Stimulated activated CD8-positive, alpha-beta memory T cell treated with anti-CD3 and anti-CD28 coated beads, Interleukin-4, amount 100 ng/mL, for 4 hours (primary cell): ENCODE measurements at regions not wholly inside any gene's neighbourhood (a gene's known extent, or its start where the extent isn't known, plus 50 kb on each side); places are given as distances from the start of the nearest gene placed in this dataset.

Experiments
- DNase-seq, 2 donors: peaks; one replicate each; pipeline ENCODE4 v3.0.0-alpha.2; 2020; ENCODE audit warnings: low read depth in 2 of 2, low spot score in 1 of 2

DNA sequence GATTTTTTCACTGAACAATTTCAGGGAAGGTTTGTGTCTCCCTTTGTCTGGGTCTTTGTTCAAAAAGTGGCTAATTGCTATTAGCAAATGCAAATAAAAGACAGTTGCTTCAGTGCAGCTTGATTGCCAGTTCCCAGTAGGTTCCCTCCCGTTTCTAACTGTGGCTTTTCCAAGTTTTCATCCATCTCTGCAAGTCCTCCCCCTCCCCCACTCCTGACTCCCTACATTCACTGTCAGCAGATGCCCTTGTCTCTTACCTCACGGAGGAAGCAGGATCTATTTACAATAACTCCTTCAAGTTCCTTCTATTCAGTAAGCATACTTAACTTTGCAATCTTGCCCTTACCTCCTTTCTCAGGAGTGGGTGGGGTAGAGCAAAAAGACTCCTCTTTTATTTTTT, 55.4 kb upstream of the SCEL start:
- no peak for DNase-seq

GRCh38 chr13:77479326-77479725, 56.2 kb upstream of the SCEL start:
- DNase-seq, result no peak

DNA sequence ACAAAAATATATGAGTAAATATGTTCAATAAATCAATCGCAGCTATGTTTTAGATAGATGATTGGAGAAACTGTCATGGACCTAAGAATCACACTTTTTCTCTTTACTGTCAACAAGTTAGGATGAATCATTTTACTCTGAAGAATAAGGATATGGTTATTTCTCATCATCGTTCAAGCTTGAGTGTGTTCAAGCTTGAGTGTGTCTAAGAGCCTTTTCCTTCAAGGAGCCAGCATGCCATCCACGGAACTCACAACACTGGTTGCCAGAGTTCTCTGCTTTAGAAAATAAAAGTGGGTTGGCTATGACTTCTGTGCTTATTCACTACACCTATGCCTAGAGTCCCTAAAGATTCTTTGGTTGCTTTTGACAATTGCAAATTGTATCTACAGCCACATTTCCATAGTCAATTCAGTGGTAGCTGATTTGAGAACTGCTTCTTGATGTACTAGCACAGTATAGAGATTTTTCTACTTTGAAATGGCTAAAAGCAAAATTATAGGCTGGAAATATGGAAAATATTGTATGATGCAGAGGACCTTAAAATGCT, 58.1 kb upstream of the SCEL start:
- DNase-seq, result no peak

GRCh38 chr13:77476456-77476855, 59.0 kb upstream of the SCEL start:
- no peak for DNase-seq

DNA sequence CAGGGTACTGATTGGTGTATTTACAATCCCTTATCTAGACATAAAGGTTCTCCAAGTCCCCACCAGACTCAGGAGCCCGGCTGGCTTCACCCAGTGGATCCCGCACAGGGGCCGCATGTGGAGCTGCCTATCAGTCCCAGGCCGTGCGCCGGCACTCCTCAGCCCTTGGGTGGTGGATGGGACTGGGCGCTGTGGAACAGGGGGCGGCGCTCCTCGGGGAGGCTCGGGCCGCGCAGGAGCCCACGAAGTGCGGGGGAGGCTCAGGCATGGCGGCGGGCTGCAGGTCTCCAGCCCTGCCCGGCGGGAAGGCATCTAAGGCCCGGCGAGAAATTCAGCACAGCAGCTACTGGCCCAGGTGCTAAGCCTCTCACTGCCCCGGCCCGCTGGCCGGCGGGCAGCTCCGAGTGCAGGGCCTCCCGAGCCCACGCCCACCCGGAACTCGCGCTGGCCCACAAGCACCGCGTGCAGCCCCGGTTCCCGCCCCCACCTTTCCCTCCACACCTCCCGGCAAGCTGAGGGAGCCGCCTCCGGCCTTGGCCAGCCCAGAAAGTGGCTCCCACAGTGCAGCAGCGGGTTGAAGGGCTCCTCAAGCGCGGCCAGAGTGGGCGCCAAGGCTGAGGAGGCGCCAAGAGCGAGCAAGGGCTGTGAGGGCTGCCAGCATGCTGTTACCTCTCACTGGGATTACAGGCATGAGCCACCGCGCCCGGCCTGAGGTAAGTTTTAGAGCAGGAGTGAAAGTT, 60.0 kb upstream of the SCEL start:
- no peak for DNase-seq

GRCh38 chr13:77470986-77471385, 64.5 kb upstream of the SCEL start:
- DNase-seq, result no peak

DNA sequence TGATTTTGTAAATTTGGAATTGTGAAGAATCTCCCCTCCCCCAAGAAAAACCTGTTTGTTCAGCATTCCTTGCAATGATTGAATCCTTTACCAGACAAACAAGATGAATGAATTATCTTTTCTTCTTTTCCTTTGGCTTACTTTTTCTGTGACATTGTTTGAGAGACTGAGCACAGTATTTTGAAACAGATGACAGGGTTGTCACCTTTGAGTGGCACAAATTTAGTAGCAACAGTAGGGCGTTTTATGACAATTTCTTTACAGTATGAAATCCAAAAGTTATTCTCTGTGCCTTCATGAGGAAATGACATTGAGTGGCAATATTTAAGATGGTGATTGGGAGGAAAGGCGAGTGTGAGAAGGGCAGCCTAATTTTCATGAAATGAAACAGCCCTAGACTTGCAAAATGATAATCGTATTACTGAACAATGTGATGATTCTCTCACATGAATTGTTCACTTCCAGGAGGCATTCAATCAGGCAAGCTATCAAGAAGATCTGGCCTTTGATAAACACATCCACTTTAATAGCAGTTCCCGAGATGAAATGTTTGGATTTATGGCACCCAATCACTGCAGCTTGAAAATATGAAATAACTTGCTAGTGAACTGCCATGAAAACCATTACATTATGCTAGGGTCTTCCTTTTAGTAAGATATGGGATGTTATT, 68.6 kb upstream of the SCEL start:
- DNase-seq, result no peak

- DNase-seq, result no peak
Observed at GRCh38 chr13:77465603-77466195, 69.8 kb upstream of the SCEL start.

GRCh38 chr13:77460195-77460594, 75.3 kb upstream of the SCEL start:
- no peak for DNase-seq

GRCh38 chr13:77459592-77459991, 75.9 kb upstream of the SCEL start:
- DNase-seq, result no peak

DNA sequence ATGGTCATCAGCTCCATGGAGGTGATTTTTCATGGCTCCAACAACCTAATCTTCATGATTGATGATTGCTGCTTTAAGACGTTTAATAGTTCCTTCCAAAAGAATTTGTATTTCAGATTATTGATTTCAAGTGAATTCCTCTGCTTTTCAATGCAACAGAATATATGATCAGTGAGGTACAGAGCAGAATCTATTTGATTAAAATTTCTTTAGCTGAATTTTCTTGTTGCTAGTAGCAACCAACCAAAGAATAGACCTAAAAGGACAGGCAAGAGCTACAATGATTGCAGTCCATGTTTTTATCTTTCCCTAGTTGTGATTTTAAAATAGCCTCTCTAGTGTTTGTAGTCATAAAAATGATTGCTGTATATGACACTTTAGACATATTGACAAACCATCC, 76.8 kb upstream of the SCEL start:
- no peak for DNase-seq

- no peak for DNase-seq
Observed at GRCh38 chr13:77457966-77458365, 77.5 kb upstream of the SCEL start.

DNA sequence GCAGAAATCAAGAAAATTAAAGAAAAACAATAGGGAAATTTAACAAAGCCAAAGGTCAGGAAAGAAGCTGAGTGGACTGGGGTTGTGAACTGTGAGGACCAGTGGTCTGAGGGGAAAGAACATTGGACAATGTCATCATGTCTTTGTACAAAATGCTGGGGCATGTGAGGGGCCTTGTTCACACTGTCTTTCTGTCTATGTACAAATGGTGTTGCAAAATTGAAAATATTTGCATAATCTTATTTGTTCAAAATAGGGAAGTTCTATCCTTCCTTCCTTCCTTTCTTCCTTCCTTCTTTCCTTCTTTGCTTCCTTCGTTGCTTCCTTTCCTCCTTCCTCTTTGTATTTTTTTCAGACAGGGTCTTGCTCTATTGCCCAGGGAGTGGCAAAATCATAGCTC, 79.2 kb upstream of the SCEL start:
- DNase-seq, result no peak

- no peak for DNase-seq
Observed at GRCh38 chr13:77449265-77449664, 86.2 kb upstream of the SCEL start.

DNA sequence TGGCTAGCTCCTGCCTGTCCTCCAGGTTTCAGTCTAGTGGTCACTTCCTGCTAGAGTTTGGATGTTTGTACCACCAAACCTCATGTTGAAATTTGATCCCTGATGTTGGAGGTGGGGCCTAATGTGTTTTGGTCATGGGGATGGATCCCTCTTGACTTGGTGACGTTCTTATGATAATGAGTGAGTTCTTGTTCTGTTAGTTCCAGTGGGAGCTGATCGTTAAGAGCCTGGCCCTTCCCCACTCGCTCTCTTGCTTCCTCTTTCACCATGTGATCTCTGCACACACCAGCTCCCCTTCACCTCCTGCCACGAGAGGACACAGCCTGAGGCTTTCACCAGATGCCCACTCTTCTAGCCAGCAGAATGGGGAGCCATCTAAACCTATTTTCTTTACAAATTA, 86.8 kb upstream of the SCEL start:
- DNase-seq, result no peak

DNA sequence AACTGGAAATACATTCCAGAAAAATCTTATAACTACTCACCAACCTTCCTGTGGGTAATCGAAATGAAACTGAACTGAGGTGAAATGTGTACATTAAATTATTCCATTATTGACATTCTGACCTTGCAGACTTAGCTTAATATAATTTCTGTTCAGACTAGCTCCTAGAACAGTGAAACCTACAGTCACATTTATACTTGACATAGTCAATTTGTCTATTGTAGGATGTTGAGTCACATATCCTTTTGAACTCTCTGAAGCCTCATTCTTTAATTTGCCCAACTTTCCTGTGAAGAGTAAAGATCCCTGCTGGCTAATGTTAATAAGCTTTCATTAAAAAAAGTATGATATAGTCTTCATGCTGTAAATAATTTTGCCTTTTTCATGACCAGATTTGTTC, 92.0 kb upstream of the SCEL start:
- DNase-seq, result no peak

DNA sequence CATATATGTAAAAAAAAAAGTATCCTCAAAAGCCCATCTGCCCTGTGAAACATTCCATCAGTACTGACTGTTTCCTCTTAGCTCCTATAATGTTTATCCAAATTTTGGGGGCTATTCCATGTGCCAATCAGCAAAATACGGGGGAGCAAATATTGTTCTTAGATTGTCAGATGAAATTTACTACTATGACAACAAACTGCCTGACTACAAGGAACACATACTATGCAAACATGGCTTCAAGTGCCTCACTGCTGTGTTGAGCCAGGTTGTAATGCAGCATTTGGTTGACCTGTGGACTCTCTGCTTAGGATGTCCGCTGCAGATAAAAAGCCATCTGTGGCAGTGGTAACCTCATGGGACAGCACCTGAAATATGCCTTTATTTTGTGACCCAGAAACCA, 98.2 kb upstream of the SCEL start:
- DNase-seq, result no peak

GRCh38 chr13:77434289-77434688, 101.2 kb upstream of the SCEL start:
- DNase-seq, result no peak

DNA sequence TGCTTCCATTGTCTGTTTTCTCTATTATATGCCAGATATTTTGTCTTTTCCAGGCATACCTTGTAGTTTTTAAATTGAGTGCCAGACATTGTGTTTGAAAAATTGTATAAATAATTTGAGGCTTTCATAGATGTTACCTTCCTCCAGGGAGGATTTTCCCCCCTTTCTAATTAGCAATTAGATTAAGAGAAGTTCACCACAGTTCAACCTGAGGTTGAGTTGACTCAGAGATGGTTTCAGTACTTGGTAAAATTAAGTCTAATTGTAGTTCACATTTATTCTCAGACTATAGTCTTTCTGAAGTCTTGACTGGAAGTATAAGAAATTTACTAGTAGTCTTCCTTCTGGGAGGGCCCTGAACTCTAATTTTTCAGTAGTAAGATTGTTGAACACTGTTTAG, 104.1 kb upstream of the SCEL start:
- DNase-seq, result no peak

DNA sequence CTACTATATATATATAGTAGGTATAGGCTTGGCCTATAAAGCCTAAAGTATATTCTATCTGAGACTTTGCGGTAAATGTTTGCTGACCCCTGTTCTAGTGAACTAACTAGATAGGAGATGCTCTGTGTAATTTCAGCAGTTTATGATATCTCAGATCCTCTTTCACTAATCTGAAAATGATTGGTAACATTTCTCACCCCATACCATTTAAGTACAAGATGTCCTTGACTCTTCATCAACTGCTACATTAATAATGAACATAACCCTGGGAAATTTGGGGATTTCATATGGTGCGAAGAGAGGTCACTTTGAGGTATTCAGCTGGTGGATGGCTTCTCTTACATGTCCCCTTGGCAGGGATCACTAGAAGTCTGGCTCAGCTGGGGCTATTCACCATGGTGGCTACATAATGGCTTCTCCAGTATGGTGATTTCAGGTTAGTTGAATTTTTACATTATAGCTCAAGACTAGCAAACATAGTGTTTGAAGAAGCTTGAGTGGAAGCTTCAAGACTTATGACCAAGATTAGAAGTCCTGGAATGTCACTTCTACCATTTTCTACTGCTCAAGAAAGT, 103.6 kb upstream of the MYCBP2 start:
- DNase-seq, result no peak

DNA sequence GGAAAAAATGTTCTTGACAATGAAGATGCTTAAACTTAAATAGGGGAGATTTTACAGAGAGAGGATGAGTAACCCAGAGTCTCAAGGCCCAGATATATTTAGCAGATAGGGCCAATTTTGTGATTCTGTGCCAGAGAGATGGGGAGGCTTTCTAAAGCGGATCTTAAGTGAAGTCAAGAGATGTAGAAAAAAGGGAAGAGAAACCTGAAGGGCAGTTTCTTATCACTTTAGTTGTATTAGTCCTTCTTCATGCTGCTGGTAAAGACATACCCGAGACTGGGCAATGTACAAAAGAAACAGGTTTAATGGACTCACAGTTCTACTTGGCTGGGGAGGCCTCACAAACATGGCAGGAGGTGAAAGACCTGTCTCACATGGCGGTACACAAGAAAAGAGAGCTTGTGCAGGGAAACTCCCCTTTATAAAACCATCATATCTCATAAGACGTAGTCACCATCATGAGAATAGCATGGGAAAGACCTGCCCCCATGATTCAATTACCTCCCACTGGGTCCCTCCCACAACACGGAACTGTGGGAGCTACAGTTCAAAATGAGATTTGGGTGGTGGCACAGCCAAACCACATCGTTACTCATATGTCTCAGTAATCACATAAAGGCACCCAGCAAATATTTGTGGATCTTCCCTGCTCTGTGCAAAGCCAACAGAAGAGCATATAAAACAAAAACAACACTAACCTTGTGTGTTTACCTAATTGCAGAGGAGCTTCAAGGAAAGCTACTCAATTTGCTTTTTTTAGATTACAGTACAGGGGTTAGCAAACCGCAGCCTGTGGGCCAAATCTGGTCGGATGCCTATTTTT, 102.6 kb upstream of the MYCBP2 start:
- peak in 1 of 2 donors; percentile 8 for DNase-seq
